Neural progenitor cell (in vitro differentiated cells): ENCODE measurements at regions not wholly inside any gene's neighbourhood (a gene's known extent, or its start where the extent isn't known, plus 50 kb on each side); places are given as distances from the start of the nearest gene placed in this dataset.

Experiments used
- EZH2 ChIP-seq: fragments of 200-600 bp; sonication (generic); IDR thresholded peaks from 2 replicates; pipeline ENCODE4 v1.6.1; 2017; ENCODE audit warnings: antibody characterized with exemption, mild to moderate bottlenecking, moderate library complexity
- TF ChIP-seq, protein P1 (sequence below): fragments of 200-600 bp; sonication (generic); IDR thresholded peaks from 2 replicates; pipeline ENCODE4 v1.5.1; 2017; ENCODE audit warnings: antibody characterized with exemption, mild to moderate bottlenecking

DNA sequence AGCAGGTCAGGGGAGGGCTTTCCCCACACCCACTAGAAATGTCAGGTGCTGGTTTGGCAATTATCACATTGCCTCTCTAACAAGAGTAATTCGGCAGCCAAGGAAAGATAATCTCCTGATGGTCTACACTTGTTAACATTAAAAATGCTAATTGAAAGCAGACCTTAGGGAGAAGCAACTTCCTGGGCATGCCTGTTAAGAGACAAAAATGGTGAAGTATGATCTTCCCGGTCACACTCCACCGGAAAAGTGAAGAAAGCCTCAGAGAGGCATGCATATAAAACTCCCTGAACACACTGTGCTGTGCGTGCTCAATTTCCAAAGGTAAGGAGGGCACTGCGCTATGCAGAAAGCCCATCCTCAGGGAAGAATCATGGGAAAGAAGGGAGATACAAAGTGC is 244.3 kb downstream of the FAM170A start:
- TF ChIP-seq, protein P1, sequence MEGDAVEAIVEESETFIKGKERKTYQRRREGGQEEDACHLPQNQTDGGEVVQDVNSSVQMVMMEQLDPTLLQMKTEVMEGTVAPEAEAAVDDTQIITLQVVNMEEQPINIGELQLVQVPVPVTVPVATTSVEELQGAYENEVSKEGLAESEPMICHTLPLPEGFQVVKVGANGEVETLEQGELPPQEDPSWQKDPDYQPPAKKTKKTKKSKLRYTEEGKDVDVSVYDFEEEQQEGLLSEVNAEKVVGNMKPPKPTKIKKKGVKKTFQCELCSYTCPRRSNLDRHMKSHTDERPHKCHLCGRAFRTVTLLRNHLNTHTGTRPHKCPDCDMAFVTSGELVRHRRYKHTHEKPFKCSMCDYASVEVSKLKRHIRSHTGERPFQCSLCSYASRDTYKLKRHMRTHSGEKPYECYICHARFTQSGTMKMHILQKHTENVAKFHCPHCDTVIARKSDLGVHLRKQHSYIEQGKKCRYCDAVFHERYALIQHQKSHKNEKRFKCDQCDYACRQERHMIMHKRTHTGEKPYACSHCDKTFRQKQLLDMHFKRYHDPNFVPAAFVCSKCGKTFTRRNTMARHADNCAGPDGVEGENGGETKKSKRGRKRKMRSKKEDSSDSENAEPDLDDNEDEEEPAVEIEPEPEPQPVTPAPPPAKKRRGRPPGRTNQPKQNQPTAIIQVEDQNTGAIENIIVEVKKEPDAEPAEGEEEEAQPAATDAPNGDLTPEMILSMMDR = no peak
- TF ChIP-seq EZH2 = no peak
